Choroid plexus epithelial cell (primary cell): ENCODE measurements at regions not wholly inside any gene's neighbourhood (a gene's known extent, or its start where the extent isn't known, plus 50 kb on each side); places are given as distances from the start of the nearest gene placed in this dataset.
A peak's percentile ranks its signal among the peaks of the same experiment; 100 is the strongest.

ENCODE experiments used
- DNase-seq: peaks from one replicate; pipeline ENCODE4 v3.0.0-alpha.2; 2010; ENCODE audit warnings: low read depth
- H3K4me3 ChIP-seq: 2 replicates; pipeline ENCODE4 v1.5.1; 2011; ENCODE audit warnings: low read depth, mild to moderate bottlenecking, control low read depth, low read length, moderate library complexity
- TF ChIP-seq, protein P1 (sequence below): conservative IDR thresholded peaks from 2 replicates; pipeline ENCODE4 v1.5.1; 2011; ENCODE audit warnings: low read depth, mild to moderate bottlenecking, control low read depth, inconsistent platforms, low read length, moderate library complexity

DNA sequence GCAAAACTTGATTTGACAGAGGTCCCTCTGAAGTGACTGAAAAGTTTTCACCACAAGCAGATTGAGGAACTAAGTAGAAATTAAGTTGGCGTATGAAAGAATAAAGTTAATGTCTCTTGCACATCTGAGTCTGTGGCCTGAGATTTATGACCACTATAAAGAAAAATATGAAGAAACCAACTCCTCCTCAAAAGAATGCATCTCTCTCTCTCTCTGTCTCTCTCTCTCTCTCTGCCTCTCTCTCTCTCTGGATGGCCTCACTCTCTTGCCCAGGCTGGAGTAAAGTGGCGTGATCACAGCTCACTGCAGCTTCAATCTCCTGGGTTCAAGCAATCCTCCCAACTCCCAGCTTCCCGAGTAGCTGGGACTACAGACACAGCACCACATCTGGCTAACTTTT lies 55.2 kb downstream of the RPL22L1 start:
- TF ChIP-seq, protein P1, sequence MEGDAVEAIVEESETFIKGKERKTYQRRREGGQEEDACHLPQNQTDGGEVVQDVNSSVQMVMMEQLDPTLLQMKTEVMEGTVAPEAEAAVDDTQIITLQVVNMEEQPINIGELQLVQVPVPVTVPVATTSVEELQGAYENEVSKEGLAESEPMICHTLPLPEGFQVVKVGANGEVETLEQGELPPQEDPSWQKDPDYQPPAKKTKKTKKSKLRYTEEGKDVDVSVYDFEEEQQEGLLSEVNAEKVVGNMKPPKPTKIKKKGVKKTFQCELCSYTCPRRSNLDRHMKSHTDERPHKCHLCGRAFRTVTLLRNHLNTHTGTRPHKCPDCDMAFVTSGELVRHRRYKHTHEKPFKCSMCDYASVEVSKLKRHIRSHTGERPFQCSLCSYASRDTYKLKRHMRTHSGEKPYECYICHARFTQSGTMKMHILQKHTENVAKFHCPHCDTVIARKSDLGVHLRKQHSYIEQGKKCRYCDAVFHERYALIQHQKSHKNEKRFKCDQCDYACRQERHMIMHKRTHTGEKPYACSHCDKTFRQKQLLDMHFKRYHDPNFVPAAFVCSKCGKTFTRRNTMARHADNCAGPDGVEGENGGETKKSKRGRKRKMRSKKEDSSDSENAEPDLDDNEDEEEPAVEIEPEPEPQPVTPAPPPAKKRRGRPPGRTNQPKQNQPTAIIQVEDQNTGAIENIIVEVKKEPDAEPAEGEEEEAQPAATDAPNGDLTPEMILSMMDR: no peak
- H3K4me3 ChIP-seq: no peak overlapping the region
- no peak for DNase-seq

DNA sequence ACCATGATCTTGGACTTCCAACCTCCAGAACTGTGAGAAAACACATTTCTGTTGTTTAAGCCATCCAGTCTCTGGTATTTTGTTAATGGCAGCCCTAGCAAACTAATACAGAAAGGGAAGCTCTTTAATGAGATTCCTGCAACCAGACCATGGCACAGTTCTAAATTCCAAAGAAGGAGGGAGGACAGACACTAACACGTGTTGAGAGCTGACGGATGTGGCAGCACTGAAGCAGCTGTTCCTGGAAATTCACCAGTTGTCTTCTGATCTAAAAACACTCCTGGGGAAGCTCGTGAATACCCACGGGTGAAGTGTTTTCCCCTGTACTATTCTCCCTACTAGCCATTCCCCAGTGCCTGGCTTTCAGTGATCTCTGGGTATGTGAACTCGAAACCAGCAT lies 56.7 kb downstream of the RPL22L1 start:
- TF ChIP-seq, protein P1: no peak
- H3K4me3 ChIP-seq: no peak overlapping the region
- DNase-seq: no peak

DNA sequence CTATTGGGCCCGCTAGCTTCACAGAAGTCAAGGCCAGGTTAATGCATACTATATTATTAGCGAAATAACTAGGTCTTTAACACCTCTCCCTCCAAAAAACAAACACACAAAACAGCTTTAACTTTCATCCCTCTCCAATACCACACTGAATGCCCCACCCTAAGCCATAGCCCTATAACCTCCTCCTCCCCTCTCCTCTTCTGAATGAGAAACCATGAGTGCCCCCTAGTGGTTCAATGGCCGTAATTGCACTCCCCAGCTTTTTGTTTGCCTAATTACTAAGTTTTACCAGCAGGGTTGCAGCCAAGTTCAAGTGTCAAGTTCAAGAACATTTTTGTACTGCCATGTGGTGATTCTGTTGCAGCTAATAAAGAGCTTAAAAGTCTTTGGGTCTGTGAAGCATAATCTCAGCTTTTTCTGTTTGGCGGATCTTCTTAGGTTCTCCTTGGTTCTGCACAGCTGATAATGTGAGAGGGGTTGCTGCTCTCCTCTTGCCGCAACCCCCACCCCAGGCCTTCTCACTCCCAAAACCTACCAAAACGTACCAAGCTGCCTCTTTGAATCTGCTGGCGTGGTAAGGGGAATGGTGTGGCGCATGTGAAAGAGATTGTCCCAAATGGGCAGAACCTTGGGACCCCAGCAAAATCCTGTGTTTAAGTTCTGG lies 57.9 kb downstream of the RPL22L1 start:
- no peak overlapping the region for H3K4me3 ChIP-seq
- DNase-seq: peak; percentile 95
- TF ChIP-seq, protein P1: peak; percentile 96

DNA sequence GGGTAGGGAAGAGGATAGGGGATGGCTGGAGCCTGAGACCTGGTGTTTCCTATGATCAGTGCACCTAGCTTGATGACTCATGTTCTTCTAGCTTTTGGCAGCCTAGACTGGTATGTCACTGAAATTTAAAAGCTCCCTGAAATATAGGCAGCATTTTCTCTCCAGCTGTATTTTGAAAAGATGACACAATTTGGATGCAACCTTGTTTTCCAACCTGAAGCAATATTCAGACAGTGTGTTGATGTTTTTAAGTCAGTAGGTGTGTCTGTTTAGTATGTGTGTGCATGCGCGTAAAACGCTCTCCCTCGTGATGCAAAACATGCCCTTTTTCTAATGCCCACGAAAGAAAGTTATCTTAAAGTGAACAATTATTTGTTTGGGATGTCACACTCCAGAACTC lies 58.5 kb downstream of the RPL22L1 start:
- no peak overlapping the region for H3K4me3 ChIP-seq
- peak; percentile 72 for DNase-seq
- TF ChIP-seq, protein P1: no peak

DNA sequence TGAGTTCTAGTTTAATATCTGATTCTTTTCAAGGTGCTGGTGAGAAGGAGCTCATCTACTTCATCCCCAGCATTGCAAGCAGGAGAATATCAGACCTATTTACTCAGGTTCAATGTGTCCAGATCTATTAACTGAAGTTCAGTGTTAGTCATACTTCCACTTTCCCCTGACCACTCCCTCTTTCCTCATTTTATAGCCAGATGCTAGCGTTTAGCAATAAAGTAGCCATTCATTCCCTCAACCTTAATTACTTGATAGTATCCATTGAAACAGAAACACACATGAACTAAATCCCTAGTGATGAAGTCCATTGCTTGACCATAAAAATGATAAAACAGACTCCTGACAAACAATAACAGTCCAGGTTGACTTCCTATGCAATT lies 60.0 kb downstream of the RPL22L1 start:
- H3K4me3 ChIP-seq: no peak overlapping the region
- DNase-seq: peak; percentile 53
- TF ChIP-seq, protein P1: no peak

DNA sequence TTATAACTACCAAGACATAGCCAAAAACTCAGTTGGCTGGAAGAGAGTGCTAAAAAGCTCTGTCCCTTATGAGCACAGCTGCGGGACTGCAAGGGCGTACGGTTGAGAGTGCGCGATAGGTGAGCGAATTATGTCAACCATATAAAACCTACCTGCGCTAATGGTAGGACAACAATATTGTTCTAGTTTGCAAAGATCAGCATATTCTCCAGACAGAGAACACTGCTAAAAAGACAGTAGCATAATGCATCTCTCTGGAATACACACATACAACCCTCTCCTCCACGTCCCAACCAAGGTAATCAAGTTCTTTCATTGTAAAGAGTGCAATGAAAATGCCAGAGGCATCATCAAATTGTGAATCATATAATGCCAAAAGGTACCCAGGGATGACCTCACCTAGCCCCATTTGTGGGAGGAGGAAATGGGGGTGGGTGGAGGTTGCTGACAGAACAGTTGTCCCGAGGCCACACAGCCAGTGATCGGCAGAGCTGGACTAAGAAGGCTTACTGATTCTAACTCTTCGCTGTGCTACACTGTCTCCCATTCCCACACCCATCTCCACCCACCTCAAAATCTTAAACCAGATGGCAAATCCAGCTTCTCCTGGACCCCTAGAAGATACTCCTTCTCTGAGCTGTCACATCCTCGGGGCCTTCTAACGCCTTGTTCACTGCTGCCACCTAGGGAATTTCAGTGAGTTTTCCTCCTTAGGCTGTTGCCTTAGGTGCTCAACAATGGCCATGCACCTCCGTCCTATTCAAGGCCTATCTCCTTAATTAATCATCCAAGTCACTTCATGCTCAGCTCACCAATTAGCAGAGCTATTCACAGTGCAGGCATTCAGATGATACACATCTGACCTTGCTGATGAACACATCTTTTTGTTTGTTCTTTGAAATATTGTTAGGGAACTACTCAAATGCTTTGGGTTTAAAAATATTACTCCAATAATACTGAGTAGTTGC lies 60.7 kb downstream of the RPL22L1 start:
- TF ChIP-seq, protein P1: peak; percentile 90
- no peak overlapping the region for H3K4me3 ChIP-seq
- peak; percentile 90 for DNase-seq
